Hepatocyte (in vitro differentiated cells): ENCODE measurements at regions not wholly inside any gene's neighbourhood (a gene's known extent, or its start where the extent isn't known, plus 50 kb on each side); places are given as distances from the start of the nearest gene placed in this dataset.

Source experiments
- DNase-seq: peaks from one replicate; pipeline ENCODE4 v3.0.0-alpha.2; 2016; ENCODE audit warnings: low spot score
- H2AFZ ChIP-seq: fragments of 200-600 bp; sonication (generic); 2 replicates; pipeline ENCODE4 v1.6.0; 2016; ENCODE audit warnings: antibody characterized with exemption, mild to moderate bottlenecking
- H3K27ac ChIP-seq: fragments of 200-600 bp; sonication (generic); 2 replicates; pipeline ENCODE4 v1.5.1; 2016; ENCODE audit warnings: mild to moderate bottlenecking
- H3K27me3 ChIP-seq: fragments of 200-600 bp; sonication (generic); 2 replicates; pipeline ENCODE4 v1.6.1; 2016
- H3K36me3 ChIP-seq: fragments of 200-600 bp; sonication (generic); replicated peaks from 2 replicates; pipeline ENCODE4 v1.5.1; 2016; ENCODE audit warnings: low read depth; ENCODE audit not compliant: insufficient read depth
- H3K4me1 ChIP-seq: fragments of 200-600 bp; sonication (generic); 2 replicates; pipeline ENCODE4 v1.5.1; 2016; ENCODE audit warnings: mild to moderate bottlenecking, moderate library complexity; ENCODE audit not compliant: insufficient read depth
- H3K4me2 ChIP-seq: fragments of 200-600 bp; sonication (generic); 2 replicates; pipeline ENCODE4 v1.6.0; 2016
- H3K4me3 ChIP-seq: fragments of 200-600 bp; sonication (generic); 2 replicates; pipeline ENCODE4 v1.5.1; 2016; ENCODE audit warnings: mild to moderate bottlenecking
- H3K79me2 ChIP-seq: fragments of 200-600 bp; sonication (generic); 2 replicates; pipeline ENCODE4 v1.6.0; 2017; ENCODE audit warnings: mild to moderate bottlenecking
- H3K9me2 ChIP-seq: fragments of 200-600 bp; sonication (generic); replicated peaks from 2 replicates; pipeline ENCODE4 v1.6.0; 2017; ENCODE audit warnings: mild to moderate bottlenecking; ENCODE audit not compliant: insufficient read depth
- H3K9me3 ChIP-seq: fragments of 200-600 bp; sonication (generic); 2 replicates; pipeline ENCODE4 v1.5.1; 2016; ENCODE audit warnings: low read depth, mild to moderate bottlenecking
- H4K20me1 ChIP-seq: fragments of 200-600 bp; sonication (generic); 2 replicates; pipeline ENCODE4 v1.6.0; 2016; ENCODE audit warnings: mild to moderate bottlenecking; ENCODE audit not compliant: insufficient read depth, poor library complexity, severe bottlenecking
- EZH2 ChIP-seq: fragments of 200-600 bp; sonication (generic); IDR thresholded peaks from 2 replicates; pipeline ENCODE4 v1.6.1; 2016; ENCODE audit warnings: antibody characterized with exemption, mild to moderate bottlenecking, borderline replicate concordance
- EZH2phosphoT487 ChIP-seq: fragments of 200-600 bp; sonication (generic); IDR thresholded peaks from one replicate; pipeline ENCODE4 v1.6.1; 2018; ENCODE audit warnings: antibody characterized with exemption, mild to moderate bottlenecking, low read depth, moderate library complexity; ENCODE audit not compliant: unreplicated experiment, severe bottlenecking
- WGBS: methylation state at CpG from one replicate; pipeline ENCODE4 v1.1.6; 2016; ENCODE audit warnings: low lambda C conversion rate; ENCODE audit errors: missing lambda C conversion rate; 5-methylcytosine and 5-hydroxymethylcytosine counted together
- TF ChIP-seq, protein P1 (sequence below): fragments of 200-600 bp; sonication (generic); IDR thresholded peaks from 2 replicates; pipeline ENCODE4 v1.5.1; 2016; ENCODE audit warnings: antibody characterized with exemption, mild to moderate bottlenecking; ENCODE audit not compliant: poor library complexity

DNA sequence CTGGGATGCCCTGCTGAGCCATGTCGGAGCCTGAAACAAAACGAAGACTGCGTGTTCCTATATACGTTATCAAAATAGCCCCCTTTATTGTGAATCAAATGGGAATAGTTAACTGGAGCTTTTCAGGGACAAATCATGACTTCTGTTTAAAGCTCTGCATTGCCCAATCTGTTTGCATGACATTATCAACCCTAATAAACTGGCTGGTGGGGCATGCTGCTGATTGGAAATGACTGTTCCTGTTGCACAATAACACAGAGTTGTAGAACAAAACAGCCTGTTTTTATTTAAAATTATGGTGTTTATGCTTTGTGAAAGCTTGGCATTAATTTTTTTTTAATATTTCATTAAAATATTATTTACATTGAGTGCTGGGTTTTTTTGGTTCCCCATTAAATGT, 215.5 kb downstream of the TMEM167A start:
- peak; percentile 42 for DNase-seq
- no peak overlapping the region for H3K4me2 ChIP-seq
- no peaks in the 10 kb centered on the region for H3K9me2 ChIP-seq
- no peaks in the 10 kb centered on the region for H3K36me3 ChIP-seq
- H3K79me2 ChIP-seq = no peaks in the 10 kb centered on the region
- H3K27me3 ChIP-seq = no peaks in the 10 kb centered on the region
- no peak overlapping the region for H3K27ac ChIP-seq
- H3K4me1 ChIP-seq = peaks cover 4% of the 10 kb centered on the region
- TF ChIP-seq EZH2phosphoT487 (no peak), EZH2 (no peak)
- TF ChIP-seq, protein P1, sequence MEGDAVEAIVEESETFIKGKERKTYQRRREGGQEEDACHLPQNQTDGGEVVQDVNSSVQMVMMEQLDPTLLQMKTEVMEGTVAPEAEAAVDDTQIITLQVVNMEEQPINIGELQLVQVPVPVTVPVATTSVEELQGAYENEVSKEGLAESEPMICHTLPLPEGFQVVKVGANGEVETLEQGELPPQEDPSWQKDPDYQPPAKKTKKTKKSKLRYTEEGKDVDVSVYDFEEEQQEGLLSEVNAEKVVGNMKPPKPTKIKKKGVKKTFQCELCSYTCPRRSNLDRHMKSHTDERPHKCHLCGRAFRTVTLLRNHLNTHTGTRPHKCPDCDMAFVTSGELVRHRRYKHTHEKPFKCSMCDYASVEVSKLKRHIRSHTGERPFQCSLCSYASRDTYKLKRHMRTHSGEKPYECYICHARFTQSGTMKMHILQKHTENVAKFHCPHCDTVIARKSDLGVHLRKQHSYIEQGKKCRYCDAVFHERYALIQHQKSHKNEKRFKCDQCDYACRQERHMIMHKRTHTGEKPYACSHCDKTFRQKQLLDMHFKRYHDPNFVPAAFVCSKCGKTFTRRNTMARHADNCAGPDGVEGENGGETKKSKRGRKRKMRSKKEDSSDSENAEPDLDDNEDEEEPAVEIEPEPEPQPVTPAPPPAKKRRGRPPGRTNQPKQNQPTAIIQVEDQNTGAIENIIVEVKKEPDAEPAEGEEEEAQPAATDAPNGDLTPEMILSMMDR = no peak
- H2AFZ ChIP-seq = no peak overlapping the region
- H3K4me3 ChIP-seq = no peak overlapping the region
- 74% methylated on average over 4 of the region's 4 CpGs for WGBS
- H3K9me3 ChIP-seq = no peaks in the 10 kb centered on the region
- H4K20me1 ChIP-seq = no peaks in the 10 kb centered on the region

DNA sequence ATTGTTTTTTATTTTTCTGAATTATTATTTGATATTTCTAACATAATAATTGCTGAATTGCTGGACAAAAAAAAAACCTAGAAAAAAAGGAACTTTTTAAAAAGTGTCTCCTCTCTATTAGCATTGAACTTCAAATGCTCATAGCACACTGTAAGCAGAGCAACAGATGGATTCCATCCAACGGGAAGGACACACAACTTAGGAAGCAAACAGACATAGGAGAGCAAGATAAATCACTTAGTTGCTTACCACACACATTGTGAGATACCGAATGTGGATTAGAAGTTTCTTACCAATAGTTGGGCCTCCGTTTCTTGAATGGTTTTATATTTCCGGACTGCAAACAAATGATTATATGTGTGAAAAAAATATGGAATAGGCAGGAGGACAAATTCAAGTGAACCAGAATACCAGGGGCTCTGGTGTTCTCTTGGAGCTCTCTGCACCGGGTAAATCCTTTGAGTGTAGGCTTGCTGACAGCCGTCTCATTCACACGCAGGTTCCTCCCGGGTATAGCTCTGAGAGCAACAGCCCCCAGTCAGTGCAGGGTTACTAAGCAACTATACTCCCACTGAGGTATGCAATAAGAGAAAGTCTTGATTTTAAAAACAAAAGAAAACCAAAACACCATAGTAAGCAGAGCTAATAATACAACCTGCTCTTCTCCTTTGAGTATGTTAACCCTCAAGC, 217.6 kb downstream of the TMEM167A start:
- Histone ChIP-seq H3K36me3 (no peaks in the 10 kb centered on the region), H3K27ac (no peak overlapping the region), H4K20me1 (no peaks in the 10 kb centered on the region), H3K4me3 (no peak overlapping the region), H3K4me2 (no peak overlapping the region), H3K9me3 (no peaks in the 10 kb centered on the region), H3K79me2 (no peaks in the 10 kb centered on the region), H3K4me1 (peaks cover 4% of the 10 kb centered on the region), H2AFZ (no peak overlapping the region), H3K27me3 (no peaks in the 10 kb centered on the region), H3K9me2 (no peaks in the 10 kb centered on the region)
- no peak for TF ChIP-seq EZH2phosphoT487
- no peak for TF ChIP-seq EZH2
- TF ChIP-seq, protein P1 = no peak
- no peak for DNase-seq
- WGBS = 37% methylated on average over 8 of the region's 8 CpGs

DNA sequence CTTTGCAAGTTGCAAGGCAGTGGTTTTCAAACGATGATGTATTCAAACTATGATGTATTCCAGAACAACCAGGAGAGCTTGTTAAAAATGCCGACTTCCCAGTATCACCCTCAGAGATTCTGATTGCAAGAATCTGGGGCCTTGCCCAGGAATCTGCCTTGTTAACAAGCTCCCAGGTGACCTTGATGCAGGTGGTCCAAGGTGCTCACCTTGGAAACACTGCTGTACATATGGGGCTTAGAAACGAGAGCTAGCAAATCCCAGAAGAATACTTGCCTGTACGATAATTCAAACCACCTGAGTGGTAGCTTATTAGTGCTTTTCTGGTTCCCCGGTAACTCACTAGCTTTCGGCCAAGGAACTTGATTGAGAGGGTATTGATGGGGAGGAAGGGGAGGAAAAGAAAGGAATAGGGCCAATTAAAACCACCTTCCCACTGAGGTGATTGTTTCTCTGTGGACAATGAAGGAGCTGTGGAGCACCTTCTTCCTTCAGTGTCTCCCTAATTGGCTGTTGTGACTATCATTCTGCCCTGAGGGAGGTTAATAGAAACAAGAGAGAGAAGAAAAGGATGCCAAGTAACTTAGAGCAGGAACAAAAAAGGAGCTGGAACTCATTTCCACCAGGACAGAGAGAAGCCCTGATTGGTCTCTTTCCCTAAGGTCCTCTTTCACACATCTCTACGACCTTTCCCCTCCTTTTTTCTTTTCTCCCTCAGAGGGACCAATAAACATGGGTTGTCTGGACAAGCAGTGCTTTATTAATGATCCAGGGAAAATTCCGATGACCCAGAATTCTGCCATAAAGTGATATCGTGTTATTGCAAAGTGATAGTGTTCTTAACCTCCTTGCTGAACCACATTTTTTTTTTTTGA, 218.8 kb downstream of the TMEM167A start:
- Histone ChIP-seq H3K9me3 (no peaks in the 10 kb centered on the region), H3K27ac (no peak overlapping the region), H3K4me1 (peaks cover 4% of the 10 kb centered on the region), H3K27me3 (no peaks in the 10 kb centered on the region), H4K20me1 (no peaks in the 10 kb centered on the region), H3K4me3 (no peak overlapping the region), H3K9me2 (no peaks in the 10 kb centered on the region), H3K4me2 (peak overlapping the region; percentile 8), H2AFZ (no peak overlapping the region), H3K79me2 (no peaks in the 10 kb centered on the region), H3K36me3 (no peaks in the 10 kb centered on the region)
- TF ChIP-seq EZH2phosphoT487 (no peak), EZH2 (no peak)
- TF ChIP-seq, protein P1 = no peak
- 69% methylated on average over 9 of the region's 9 CpGs for WGBS
- no peak for DNase-seq
